HEK293 (cell line): ENCODE measurements at regions not wholly inside any gene's neighbourhood (a gene's known extent, or its start where the extent isn't known, plus 50 kb on each side); places are given as distances from the start of the nearest gene placed in this dataset.

ENCODE experiments used
- CTCF ChIA-PET: fragments of 350-600 bp; formaldehyde crosslinking; extraction: SDS; loops from one replicate; lab custom pipeline; 2021; ENCODE audit warnings: antibody characterized with exemption; lab: Yijun Ruan, JAX
- POLR2A ChIA-PET: fragments of 300-600 bp; formaldehyde crosslinking; extraction: SDS; loops from one replicate; lab custom pipeline; 2020; ENCODE audit warnings: antibody characterized with exemption, inconsistent platforms; lab: Yijun Ruan, JAX
- H3K27ac ChIP-seq: fragments of 200-500 bp; sonication (Bioruptor generic); 2 replicates; pipeline ENCODE4 v1.5.1; 2014; ENCODE audit warnings: low read depth, low read length, control low read depth, inconsistent platforms; ENCODE audit errors: extremely low read depth
- H3K36me3 ChIP-seq, 2 experiments: fragments of 200-500 bp in 1 of 2; sonication (Bioruptor generic) in 1 of 2; 1 replicate in 1 of 2; 2 replicates in 1 of 2; pipeline ENCODE4 v1.5.1; 2014 to 2017; ENCODE audit warnings: inconsistent platforms in 2 of 2, low read length in 2 of 2; ENCODE audit not compliant: control insufficient read depth in 2 of 2, insufficient read depth in 1 of 2
- H3K4me1 ChIP-seq: fragments of 200-500 bp; sonication (Bioruptor generic); 2 replicates; pipeline ENCODE4 v1.5.1; 2014; ENCODE audit warnings: mild to moderate bottlenecking, low read length, inconsistent platforms; ENCODE audit not compliant: control insufficient read depth, insufficient read depth
- H3K4me3 ChIP-seq: 2 replicates; pipeline ENCODE4 v1.5.1; 2011; ENCODE audit warnings: low read depth, mild to moderate bottlenecking, control low read depth, low read length, moderate library complexity
- H3K9me3 ChIP-seq: fragments of 200-500 bp; sonication (Bioruptor generic); 2 replicates; pipeline ENCODE4 v1.5.1; 2014; ENCODE audit warnings: low read depth, low read length, inconsistent platforms; ENCODE audit not compliant: control insufficient read depth, insufficient read depth
- EGR2 ChIP-seq: fragments of 450-650 bp; formaldehyde crosslinking; IDR thresholded peaks from 2 replicates; pipeline ENCODE4 v1.5.1; 2016; ENCODE audit warnings: low read depth, missing biosample characterization, missing genetic modification characterization
- ELK4 ChIP-seq: IDR thresholded peaks from 2 replicates; pipeline ENCODE4 v1.6.1; 2011; ENCODE audit warnings: mild to moderate bottlenecking, low read depth, low read length, borderline replicate concordance
- FEZF1 ChIP-seq: fragments of 450-650 bp; formaldehyde crosslinking; IDR thresholded peaks from 2 replicates; pipeline ENCODE4 v1.5.1; 2016; ENCODE audit warnings: missing biosample characterization, missing genetic modification characterization
- INSM2 ChIP-seq: fragments of 450-650 bp; formaldehyde crosslinking; IDR thresholded peaks from 2 replicates; pipeline ENCODE4 v1.5.1; 2016; ENCODE audit warnings: missing biosample characterization, missing genetic modification characterization
- KLF7 ChIP-seq: fragments of 450-650 bp; formaldehyde crosslinking; IDR thresholded peaks from 2 replicates; pipeline ENCODE4 v1.5.1; 2016; ENCODE audit warnings: missing biosample characterization, missing genetic modification characterization, borderline replicate concordance
- OVOL3 ChIP-seq: fragments of 450-650 bp; formaldehyde crosslinking; IDR thresholded peaks from 2 replicates; pipeline ENCODE4 v1.5.1; 2016; ENCODE audit warnings: missing biosample characterization, missing genetic modification characterization
- PRDM4 ChIP-seq: fragments of 450-650 bp; formaldehyde crosslinking; IDR thresholded peaks from 2 replicates; pipeline ENCODE4 v1.5.1; 2017; ENCODE audit warnings: missing biosample characterization, missing genetic modification characterization
- ZBTB1 ChIP-seq: fragments of 450-650 bp; formaldehyde crosslinking; IDR thresholded peaks from 2 replicates; pipeline ENCODE4 v1.5.1; 2016; ENCODE audit warnings: missing biosample characterization, missing genetic modification characterization
- ZFHX2 ChIP-seq: fragments of 450-650 bp; formaldehyde crosslinking; conservative IDR thresholded peaks from 2 replicates; pipeline ENCODE4 v1.5.1; 2016; ENCODE audit warnings: missing biosample characterization, missing genetic modification characterization
- ZNF10 ChIP-seq: fragments of 450-650 bp; formaldehyde crosslinking; IDR thresholded peaks from 2 replicates; pipeline ENCODE4 v1.5.1; 2017; ENCODE audit warnings: missing biosample characterization, missing genetic modification characterization
- ZNF16 ChIP-seq: fragments of 450-650 bp; formaldehyde crosslinking; IDR thresholded peaks from 2 replicates; pipeline ENCODE4 v1.5.1; 2016; ENCODE audit warnings: low read depth, missing biosample characterization, missing genetic modification characterization
- ZNF184 ChIP-seq: fragments of 450-650 bp; IDR thresholded peaks from 2 replicates; pipeline ENCODE4 v1.5.1; 2018; ENCODE audit warnings: missing biosample characterization, mild to moderate bottlenecking, missing genetic modification characterization
- ZNF341 ChIP-seq: fragments of 450-650 bp; formaldehyde crosslinking; IDR thresholded peaks from 2 replicates; pipeline ENCODE4; 2016; ENCODE audit warnings: low read depth, missing biosample characterization, missing genetic modification characterization
- ZNF354C ChIP-seq: fragments of 450-650 bp; formaldehyde crosslinking; IDR thresholded peaks from 2 replicates; pipeline ENCODE4 v1.5.1; 2016; ENCODE audit warnings: missing biosample characterization, missing genetic modification characterization, low read depth, borderline replicate concordance
- ZNF37A ChIP-seq: fragments of 450-650 bp; IDR thresholded peaks from 2 replicates; pipeline ENCODE4 v1.5.1; 2018; ENCODE audit warnings: missing biosample characterization, missing genetic modification characterization
- ZNF391 ChIP-seq: fragments of 450-650 bp; formaldehyde crosslinking; IDR thresholded peaks from 2 replicates; pipeline ENCODE4 v1.5.1; 2016; ENCODE audit warnings: low read depth, missing biosample characterization, missing genetic modification characterization, borderline replicate concordance
- ZNF544 ChIP-seq: fragments of 450-650 bp; formaldehyde crosslinking; IDR thresholded peaks from 2 replicates; pipeline ENCODE4 v1.5.0; 2017; ENCODE audit warnings: missing biosample characterization, missing genetic modification characterization
- ZNF548 ChIP-seq: fragments of 450-650 bp; formaldehyde crosslinking; IDR thresholded peaks from 2 replicates; pipeline ENCODE4 v1.5.1; 2016; ENCODE audit warnings: missing biosample characterization, missing genetic modification characterization
- ZNF747 ChIP-seq: fragments of 450-650 bp; formaldehyde crosslinking; IDR thresholded peaks from 2 replicates; pipeline ENCODE4 v1.5.1; 2016; ENCODE audit warnings: missing biosample characterization, missing genetic modification characterization
- TF ChIP-seq, protein P1 (sequence below): fragments of 450-650 bp; formaldehyde crosslinking; IDR thresholded peaks from 2 replicates; pipeline ENCODE4 v1.5.1; 2016; ENCODE audit warnings: missing biosample characterization, missing genetic modification characterization
- TF ChIP-seq, protein P2 (sequence below): sonication (generic); formaldehyde crosslinking; IDR thresholded peaks from 2 replicates; pipeline ENCODE4 v1.8.1; 2022; ENCODE audit warnings: mild to moderate bottlenecking, moderate library complexity, missing genetic modification reagents
- TF ChIP-seq, protein P3 (sequence below): fragments of 450-650 bp; formaldehyde crosslinking; optimal IDR thresholded peaks from 2 replicates; pipeline ENCODE3; 2016; ENCODE audit warnings: missing biosample characterization, mild to moderate bottlenecking, missing genetic modification characterization
- TF ChIP-seq, protein P4 (sequence below): fragments of 450-650 bp; formaldehyde crosslinking; IDR thresholded peaks from 2 replicates; pipeline ENCODE4 v1.5.1; 2016; ENCODE audit warnings: missing biosample characterization, missing genetic modification characterization

- POLR2A ChIA-PET, result no interaction called here
- CTCF ChIA-PET, result no interaction called here
- TF ChIP-seq ZNF341 (no peak), ZNF391 (tag by site-specific recombination) (no peak), ZBTB1 (no peak), ZNF354C (tag by site-specific recombination) (no peak), ZNF37A (no peak), PRDM4 (no peak), ZNF10 (tag by site-specific recombination) (no peak), OVOL3 (no peak), ZNF544 (tag by site-specific recombination) (no peak), FEZF1 (tag by site-specific recombination) (no peak), ZNF16 (tag by site-specific recombination) (no peak), INSM2 (tag by site-specific recombination) (no peak)
- TF ChIP-seq, protein P1, sequence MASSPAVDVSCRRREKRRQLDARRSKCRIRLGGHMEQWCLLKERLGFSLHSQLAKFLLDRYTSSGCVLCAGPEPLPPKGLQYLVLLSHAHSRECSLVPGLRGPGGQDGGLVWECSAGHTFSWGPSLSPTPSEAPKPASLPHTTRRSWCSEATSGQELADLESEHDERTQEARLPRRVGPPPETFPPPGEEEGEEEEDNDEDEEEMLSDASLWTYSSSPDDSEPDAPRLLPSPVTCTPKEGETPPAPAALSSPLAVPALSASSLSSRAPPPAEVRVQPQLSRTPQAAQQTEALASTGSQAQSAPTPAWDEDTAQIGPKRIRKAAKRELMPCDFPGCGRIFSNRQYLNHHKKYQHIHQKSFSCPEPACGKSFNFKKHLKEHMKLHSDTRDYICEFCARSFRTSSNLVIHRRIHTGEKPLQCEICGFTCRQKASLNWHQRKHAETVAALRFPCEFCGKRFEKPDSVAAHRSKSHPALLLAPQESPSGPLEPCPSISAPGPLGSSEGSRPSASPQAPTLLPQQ, result no peak
Observed at GRCh38 chr4:8766610-8767009, 105.0 kb downstream of the HMX1 start.

DNA sequence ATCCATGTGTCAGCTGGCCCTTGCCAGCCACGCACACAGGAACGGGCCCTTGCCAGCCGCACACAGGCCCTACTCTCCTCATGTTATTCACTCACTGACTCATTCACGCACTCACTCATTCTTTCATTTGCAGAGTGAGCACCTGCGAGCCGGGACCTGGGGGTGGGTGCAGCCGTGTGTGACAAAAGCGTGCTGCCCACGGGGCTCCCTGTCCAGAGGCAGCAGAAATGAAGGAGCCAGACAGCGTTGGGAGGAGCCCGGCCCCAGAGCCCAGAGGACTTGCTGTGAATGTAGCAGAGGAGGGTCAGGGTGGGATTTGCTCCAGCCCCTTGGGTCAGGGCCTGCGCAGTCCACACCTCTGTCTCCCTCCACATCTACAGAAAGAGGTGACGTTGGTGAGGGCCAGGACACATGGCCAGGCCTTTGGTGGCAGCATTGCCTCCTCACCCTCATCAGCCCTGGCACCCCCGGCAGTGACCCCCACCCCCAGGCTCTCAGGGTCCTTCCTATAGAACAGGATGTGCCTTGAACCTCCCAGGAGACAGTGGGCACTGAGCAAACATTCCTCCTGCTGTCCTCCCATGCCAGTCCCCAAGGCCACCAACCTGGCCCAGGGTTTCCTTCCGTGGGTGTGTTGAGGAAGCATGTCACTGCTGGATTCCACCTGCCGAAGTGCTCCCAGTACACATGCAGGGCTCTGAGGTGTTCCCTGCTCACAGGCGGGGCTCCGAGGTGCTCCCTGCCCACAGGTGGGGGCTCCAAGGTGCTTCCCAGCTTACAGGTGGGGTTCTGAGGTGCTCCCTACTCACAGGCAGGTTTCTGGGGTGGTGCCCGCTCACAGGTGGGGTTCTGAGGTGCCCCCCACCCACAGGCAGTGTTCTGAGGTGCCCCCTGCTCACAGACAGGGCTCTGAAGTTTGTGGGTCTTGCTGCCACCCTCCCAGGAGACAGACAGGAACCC, 105.7 kb downstream of the HMX1 start:
- no peak overlapping the region for H3K4me3 ChIP-seq
- CTCF ChIA-PET, result no interaction called here
- TF ChIP-seq, protein P2, sequence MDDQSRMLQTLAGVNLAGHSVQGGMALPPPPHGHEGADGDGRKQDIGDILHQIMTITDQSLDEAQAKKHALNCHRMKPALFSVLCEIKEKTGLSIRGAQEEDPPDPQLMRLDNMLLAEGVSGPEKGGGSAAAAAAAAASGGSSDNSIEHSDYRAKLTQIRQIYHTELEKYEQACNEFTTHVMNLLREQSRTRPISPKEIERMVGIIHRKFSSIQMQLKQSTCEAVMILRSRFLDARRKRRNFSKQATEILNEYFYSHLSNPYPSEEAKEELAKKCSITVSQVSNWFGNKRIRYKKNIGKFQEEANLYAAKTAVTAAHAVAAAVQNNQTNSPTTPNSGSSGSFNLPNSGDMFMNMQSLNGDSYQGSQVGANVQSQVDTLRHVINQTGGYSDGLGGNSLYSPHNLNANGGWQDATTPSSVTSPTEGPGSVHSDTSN, result no peak
- no peak for TF ChIP-seq ZNF16 (tag by site-specific recombination)
- no peak for TF ChIP-seq ZNF747 (tag by site-specific recombination)
- TF ChIP-seq EGR2 (tag by site-specific recombination), result peak; percentile 36; the same call in 1 of the 2 replicates
- TF ChIP-seq KLF7 (tag by site-specific recombination), result no peak
- TF ChIP-seq ZFHX2 (tag by site-specific recombination), result peak; percentile 75
- TF ChIP-seq ELK4, result no peak
- TF ChIP-seq, protein P3, sequence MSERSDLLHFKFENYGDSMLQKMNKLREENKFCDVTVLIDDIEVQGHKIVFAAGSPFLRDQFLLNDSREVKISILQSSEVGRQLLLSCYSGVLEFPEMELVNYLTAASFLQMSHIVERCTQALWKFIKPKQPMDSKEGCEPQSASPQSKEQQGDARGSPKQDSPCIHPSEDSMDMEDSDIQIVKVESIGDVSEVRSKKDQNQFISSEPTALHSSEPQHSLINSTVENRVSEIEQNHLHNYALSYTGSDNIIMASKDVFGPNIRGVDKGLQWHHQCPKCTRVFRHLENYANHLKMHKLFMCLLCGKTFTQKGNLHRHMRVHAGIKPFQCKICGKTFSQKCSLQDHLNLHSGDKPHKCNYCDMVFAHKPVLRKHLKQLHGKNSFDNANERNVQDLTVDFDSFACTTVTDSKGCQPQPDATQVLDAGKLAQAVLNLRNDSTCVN (tag by site-specific recombination), result no peak
- no peak for TF ChIP-seq ZNF184 (tag by site-specific recombination)
- TF ChIP-seq, protein P4, sequence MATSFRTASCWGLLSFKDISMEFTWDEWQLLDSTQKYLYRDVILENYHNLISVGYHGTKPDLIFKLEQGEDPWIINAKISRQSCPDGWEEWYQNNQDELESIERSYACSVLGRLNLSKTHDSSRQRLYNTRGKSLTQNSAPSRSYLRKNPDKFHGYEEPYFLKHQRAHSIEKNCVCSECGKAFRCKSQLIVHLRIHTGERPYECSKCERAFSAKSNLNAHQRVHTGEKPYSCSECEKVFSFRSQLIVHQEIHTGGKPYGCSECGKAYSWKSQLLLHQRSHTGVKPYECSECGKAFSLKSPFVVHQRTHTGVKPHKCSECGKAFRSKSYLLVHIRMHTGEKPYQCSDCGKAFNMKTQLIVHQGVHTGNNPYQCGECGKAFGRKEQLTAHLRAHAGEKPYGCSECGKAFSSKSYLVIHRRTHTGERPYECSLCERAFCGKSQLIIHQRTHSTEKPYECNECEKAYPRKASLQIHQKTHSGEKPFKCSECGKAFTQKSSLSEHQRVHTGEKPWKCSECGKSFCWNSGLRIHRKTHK, result no peak
- TF ChIP-seq ZNF548, result no peak

More at GRCh38 chr4:8766610-8767009, 105.0 kb downstream of the HMX1 start:
- Histone ChIP-seq H3K36me3 (no peaks in the 10 kb centered on the region), H3K4me3 (no peak overlapping the region), H3K4me1 (no peaks in the 10 kb centered on the region), H3K27ac (no peak overlapping the region), H3K9me3 (no peaks in the 10 kb centered on the region)

More for the DNA sequence above, 105.7 kb downstream of the HMX1 start:
- no peaks in the 10 kb centered on the region for H3K4me1 ChIP-seq
- H3K27ac ChIP-seq, result no peak overlapping the region
- no peaks in the 10 kb centered on the region for H3K36me3 ChIP-seq
- no peaks in the 10 kb centered on the region for H3K9me3 ChIP-seq
- POLR2A ChIA-PET, result no interaction called here
